GM23338 (cell line): ENCODE measurements at regions not wholly inside any gene's neighbourhood (a gene's known extent, or its start where the extent isn't known, plus 50 kb on each side); places are given as distances from the start of the nearest gene placed in this dataset.

Experiments used
- ATAC-seq: fragments of 200-7000 bp; cut with Tn5 transposase; 3 replicates; pipeline ENCODE4 v1.9.1; 2020
- DNase-seq: peaks from one replicate; pipeline ENCODE4 v3.0.0-alpha.2; 2015; ENCODE audit warnings: low spot score
- H2AFZ ChIP-seq: fragments of 200-600 bp; sonication (generic); 2 replicates; pipeline ENCODE4 v1.8.0; 2016; ENCODE audit warnings: antibody characterized with exemption, mild to moderate bottlenecking, moderate library complexity
- H3F3A ChIP-seq: fragments of 200-600 bp; sonication (generic); replicated peaks from 2 replicates; pipeline ENCODE4 v1.8.0; 2017; ENCODE audit warnings: antibody characterized with exemption, mixed run types, low read depth
- H3K27ac ChIP-seq: fragments of 200-600 bp; sonication (generic); 2 replicates; pipeline ENCODE4 v1.6.1; 2016; ENCODE audit warnings: low read depth
- H3K27me3 ChIP-seq: fragments of 200-600 bp; sonication (generic); 2 replicates; pipeline ENCODE4 v1.8.0; 2016; ENCODE audit warnings: mild to moderate bottlenecking, mixed run types, moderate library complexity; ENCODE audit not compliant: insufficient read depth
- H3K36me3 ChIP-seq: fragments of 200-600 bp; sonication (generic); 2 replicates; pipeline ENCODE4 v1.8.0; 2016; ENCODE audit warnings: mild to moderate bottlenecking; ENCODE audit not compliant: insufficient read depth
- H3K4me1 ChIP-seq: fragments of 200-600 bp; sonication (generic); 2 replicates; pipeline ENCODE4 v1.8.0; 2016; ENCODE audit warnings: mild to moderate bottlenecking, moderate library complexity; ENCODE audit not compliant: insufficient read depth
- H3K4me2 ChIP-seq: fragments of 200-600 bp; sonication (generic); 2 replicates; pipeline ENCODE4 v1.7.1; 2017; ENCODE audit warnings: mixed run types
- H3K4me3 ChIP-seq: fragments of 200-600 bp; sonication (generic); 2 replicates; pipeline ENCODE4 v1.6.1; 2016; ENCODE audit warnings: mixed run types
- H3K79me2 ChIP-seq: fragments of 200-600 bp; sonication (generic); replicated peaks from 2 replicates; pipeline ENCODE4 v1.8.0; 2017; ENCODE audit warnings: mild to moderate bottlenecking; ENCODE audit not compliant: insufficient read depth
- H3K9me2 ChIP-seq: fragments of 200-600 bp; sonication (generic); 2 replicates; pipeline ENCODE4 v1.8.0; 2017; ENCODE audit not compliant: insufficient read depth
- H4K20me1 ChIP-seq: fragments of 200-600 bp; sonication (generic); replicated peaks from 2 replicates; pipeline ENCODE4 v1.8.0; 2017; ENCODE audit warnings: mild to moderate bottlenecking; ENCODE audit not compliant: insufficient read depth
- H3K27ac Mint-ChIP-seq: 2 replicates; pipeline ENCODE4 v1.8.0; 2020; ENCODE audit warnings: inconsistent platforms, mild to moderate bottlenecking, moderate library complexity, mixed read lengths
- H3K27me3 Mint-ChIP-seq: 3 replicates; pipeline ENCODE4 v1.8.0; 2022; ENCODE audit warnings: low read depth, mild to moderate bottlenecking, moderate library complexity, mixed read lengths, inconsistent platforms; ENCODE audit not compliant: insufficient read depth, poor library complexity
- H3K36me3 Mint-ChIP-seq: 3 replicates; pipeline ENCODE4 v1.8.0; 2021; ENCODE audit warnings: low read depth, mild to moderate bottlenecking, inconsistent platforms, moderate library complexity, mixed read lengths
- H3K4me1 Mint-ChIP-seq: 3 replicates; pipeline ENCODE4 v1.8.0; 2020; ENCODE audit warnings: mild to moderate bottlenecking, inconsistent platforms, mixed read lengths
- H3K4me3 Mint-ChIP-seq: 3 replicates; pipeline ENCODE4 v1.8.0; 2021; ENCODE audit warnings: moderate library complexity, mild to moderate bottlenecking, inconsistent platforms, mixed read lengths
- H3K9me3 Mint-ChIP-seq: 3 replicates; pipeline ENCODE4 v1.8.0; 2020; ENCODE audit warnings: moderate library complexity, mild to moderate bottlenecking, inconsistent platforms, mixed read lengths
- CTCF ChIP-seq, 2 experiments: fragments of 200-600 bp in 1 of 2; sonication (generic) in 1 of 2; conservative IDR thresholded peaks; 2 replicates each; pipeline versions ENCODE4 v1.5.1 to v1.6.1; 2016 to 2017; ENCODE audit warnings: antibody characterized with exemption in 2 of 2, low read depth in 2 of 2, mild to moderate bottlenecking in 2 of 2, moderate library complexity in 1 of 2
- ETS1 ChIP-seq: IDR thresholded peaks from 2 replicates; pipeline ENCODE4 v1.6.1; 2016; ENCODE audit warnings: antibody characterized with exemption
- EZH2 ChIP-seq: fragments of 200-600 bp; sonication (generic); IDR thresholded peaks from one replicate; pipeline ENCODE4 v1.8.0; 2017; ENCODE audit warnings: antibody characterized with exemption, mild to moderate bottlenecking, low read depth; ENCODE audit not compliant: unreplicated experiment
- JUNB ChIP-seq: IDR thresholded peaks from one replicate; pipeline ENCODE4 v1.6.1; 2016; ENCODE audit warnings: antibody characterized with exemption; ENCODE audit not compliant: unreplicated experiment
- NANOG ChIP-seq: IDR thresholded peaks from 2 replicates; pipeline ENCODE4 v1.6.1; 2016; ENCODE audit warnings: antibody characterized with exemption, borderline replicate concordance
- STAT1 ChIP-seq: IDR thresholded peaks from one replicate; pipeline ENCODE4 v1.6.1; 2016; ENCODE audit warnings: antibody characterized with exemption; ENCODE audit not compliant: unreplicated experiment
- ZNF114 ChIP-seq: fragments of 250-450 bp; sonication (Bioruptor Pico); IDR thresholded peaks from 2 replicates; pipeline ENCODE4 v1.5.0; 2020; ENCODE audit warnings: mild to moderate bottlenecking, moderate library complexity
- ZNF331 ChIP-seq: fragments of 250-450 bp; sonication (Bioruptor Pico); IDR thresholded peaks from 2 replicates; pipeline ENCODE4 v1.5.0; 2020; ENCODE audit warnings: low read depth, mild to moderate bottlenecking, moderate library complexity
- ZNF462 ChIP-seq: fragments of 250-450 bp; sonication (Bioruptor Pico); IDR thresholded peaks from 2 replicates; pipeline ENCODE4 v1.5.0; 2020; ENCODE audit warnings: mild to moderate bottlenecking, moderate library complexity

- no peaks in the 10 kb centered on the region for H3K79me2 ChIP-seq
- H3K4me2 ChIP-seq, result no peak overlapping the region
- no peaks in the 10 kb centered on the region for H3K27me3 ChIP-seq
- no peaks in the 10 kb centered on the region for H3F3A ChIP-seq
- peak overlapping the region; percentile 84 for H2AFZ ChIP-seq
- no peaks in the 10 kb centered on the region for H3K9me2 ChIP-seq
- no peak overlapping the region for H3K4me3 ChIP-seq
- no peaks in the 10 kb centered on the region for H4K20me1 ChIP-seq
- Mint-ChIP-seq H3K4me1 (peaks cover 20% of the 10 kb centered on the region; the same call in 2 of the 3 replicates), H3K9me3 (peaks cover 5% of the 10 kb centered on the region; the same call in 2 of the 3 replicates), H3K4me3 (no peak overlapping the region), H3K36me3 (no peaks in the 10 kb centered on the region; the same call in 2 of the 3 replicates), H3K27ac (no peak overlapping the region; the same call in 1 of the 2 replicates), H3K27me3 (peaks cover 2% of the 10 kb centered on the region)
- no peak overlapping the region for H3K27ac ChIP-seq
- ATAC-seq, result no peak
- H3K4me1 ChIP-seq, result peaks cover 8% of the 10 kb centered on the region
- no peak for DNase-seq
- no peaks in the 10 kb centered on the region for H3K36me3 ChIP-seq
- TF ChIP-seq ZNF331 (CRISPR knock-in tag), result no peak
- TF ChIP-seq ZNF114, result no peak
- no peak for TF ChIP-seq CTCF (conservative IDR thresholded peaks at IDR 0.05; ENCODE audit: low read depth in 2 of 2)
- no peak for TF ChIP-seq STAT1
- TF ChIP-seq ZNF462 (CRISPR knock-in tag), result no peak
- no peak for TF ChIP-seq EZH2
- no peak for TF ChIP-seq JUNB
- TF ChIP-seq ETS1, result no peak
- no peak for TF ChIP-seq NANOG
Observed at GRCh38 chr6:10140824-10141223, 274.1 kb downstream of the TFAP2A start.
